Type B pancreatic cell (in vitro differentiated cells): ENCODE measurements at regions not wholly inside any gene's neighbourhood (a gene's known extent, or its start where the extent isn't known, plus 50 kb on each side); places are given as distances from the start of the nearest gene placed in this dataset.
"Not testable (repeated sequence)": the region's sequence is repeated elsewhere in the genome, so short reads cannot be mapped to it uniquely, and the experiment has no call there.

Source experiments
- DNase-seq: peaks from one replicate; pipeline ENCODE4 v3.0.0; 2021; ENCODE audit warnings: mixed read lengths; ENCODE audit not compliant: unreplicated experiment; ENCODE audit errors: extremely low spot score
- H3K27ac Mint-ChIP-seq: 2 replicates; pipeline ENCODE4 v1.8.0; 2021; ENCODE audit warnings: mild to moderate bottlenecking, mixed read lengths
- H3K27me3 Mint-ChIP-seq: 2 replicates; pipeline ENCODE4 v1.8.0; 2021; ENCODE audit warnings: mixed read lengths
- H3K36me3 Mint-ChIP-seq: 2 replicates; pipeline ENCODE4 v1.8.0; 2021; ENCODE audit warnings: mixed read lengths
- H3K4me1 Mint-ChIP-seq: one replicate; pipeline ENCODE4 v1.8.0; 2021; ENCODE audit warnings: mixed read lengths; ENCODE audit not compliant: unreplicated experiment
- H3K4me3 Mint-ChIP-seq: 2 replicates; pipeline ENCODE4 v1.8.0; 2021; ENCODE audit warnings: mild to moderate bottlenecking, mixed read lengths
- H3K9me3 Mint-ChIP-seq: 2 replicates; pipeline ENCODE4 v1.8.0; 2021; ENCODE audit warnings: mixed read lengths
- TF ChIP-seq, protein P1 (sequence below): fragments of 200-600 bp; sonication (generic); conservative IDR thresholded peaks from 2 replicates; pipeline ENCODE4 v1.5.0; 2021; ENCODE audit warnings: antibody characterized with exemption, mild to moderate bottlenecking

DNA sequence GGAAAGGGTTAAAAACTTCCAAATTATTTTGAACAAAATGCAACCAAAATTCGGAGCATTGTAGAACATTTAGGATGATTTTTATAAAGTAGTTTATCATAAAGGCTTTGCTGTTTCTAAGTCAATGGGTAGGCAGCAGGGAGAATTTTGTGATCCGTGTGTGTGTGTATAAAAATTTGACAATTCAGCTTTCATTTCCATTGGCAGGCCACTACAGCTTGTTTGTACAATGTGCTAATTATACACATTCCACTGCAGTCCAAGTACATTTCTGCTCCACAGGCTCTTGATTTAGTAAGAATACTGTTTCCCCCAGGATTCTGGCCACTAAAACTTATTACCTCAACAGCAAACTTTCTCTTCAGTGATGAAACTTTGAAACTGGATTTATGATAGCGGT lies 71.8 kb upstream of the LTBP1 start:
- no peak for DNase-seq
- H3K36me3 Mint-ChIP-seq: no peaks in the 10 kb centered on the region

DNA sequence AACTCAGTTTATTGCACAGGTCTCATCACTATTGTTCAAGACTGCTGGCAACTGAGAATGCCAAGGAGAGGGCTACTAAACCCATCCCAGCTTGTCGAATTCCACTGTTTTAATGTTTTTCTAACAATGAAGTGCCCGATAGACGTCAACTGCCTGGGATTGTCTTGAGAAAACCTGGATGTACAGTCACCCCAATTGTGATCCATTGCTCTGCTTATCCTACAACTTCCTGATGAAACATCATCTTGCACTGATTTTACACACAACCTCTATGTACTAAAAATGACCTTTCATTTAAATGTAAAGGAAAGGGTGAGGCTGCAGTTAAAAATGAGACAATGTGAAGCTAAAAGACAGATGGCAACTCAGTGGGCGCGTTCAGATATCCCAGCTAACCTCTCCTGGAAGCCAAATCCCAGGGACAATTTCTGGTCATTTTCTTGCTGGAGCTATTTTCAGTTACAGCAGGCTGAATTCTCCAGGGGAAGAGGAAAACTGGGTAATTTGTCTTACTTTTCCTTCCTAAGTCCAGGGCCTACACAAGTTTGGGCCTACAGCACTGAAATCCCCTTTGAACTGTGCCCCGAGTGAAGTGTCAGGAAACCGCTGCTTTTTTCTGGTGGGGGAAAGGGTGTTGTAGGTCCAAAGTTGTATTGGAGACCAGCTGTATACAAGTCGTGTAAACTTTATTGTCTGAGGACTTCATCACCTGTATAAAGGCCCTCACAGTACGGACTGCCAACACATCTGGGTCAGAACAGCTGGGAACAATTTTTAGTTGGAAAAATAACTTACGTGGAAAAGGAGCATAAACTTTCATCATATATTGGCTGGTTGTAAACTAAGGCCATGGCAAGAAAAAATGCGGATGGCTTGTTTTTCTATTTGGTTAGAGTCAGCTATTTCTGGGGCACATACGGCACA lies 68.9 kb upstream of the LTBP1 start:
- TF ChIP-seq, protein P1, sequence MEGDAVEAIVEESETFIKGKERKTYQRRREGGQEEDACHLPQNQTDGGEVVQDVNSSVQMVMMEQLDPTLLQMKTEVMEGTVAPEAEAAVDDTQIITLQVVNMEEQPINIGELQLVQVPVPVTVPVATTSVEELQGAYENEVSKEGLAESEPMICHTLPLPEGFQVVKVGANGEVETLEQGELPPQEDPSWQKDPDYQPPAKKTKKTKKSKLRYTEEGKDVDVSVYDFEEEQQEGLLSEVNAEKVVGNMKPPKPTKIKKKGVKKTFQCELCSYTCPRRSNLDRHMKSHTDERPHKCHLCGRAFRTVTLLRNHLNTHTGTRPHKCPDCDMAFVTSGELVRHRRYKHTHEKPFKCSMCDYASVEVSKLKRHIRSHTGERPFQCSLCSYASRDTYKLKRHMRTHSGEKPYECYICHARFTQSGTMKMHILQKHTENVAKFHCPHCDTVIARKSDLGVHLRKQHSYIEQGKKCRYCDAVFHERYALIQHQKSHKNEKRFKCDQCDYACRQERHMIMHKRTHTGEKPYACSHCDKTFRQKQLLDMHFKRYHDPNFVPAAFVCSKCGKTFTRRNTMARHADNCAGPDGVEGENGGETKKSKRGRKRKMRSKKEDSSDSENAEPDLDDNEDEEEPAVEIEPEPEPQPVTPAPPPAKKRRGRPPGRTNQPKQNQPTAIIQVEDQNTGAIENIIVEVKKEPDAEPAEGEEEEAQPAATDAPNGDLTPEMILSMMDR: no peak
- no peaks in the 10 kb centered on the region for H3K27me3 Mint-ChIP-seq
- H3K36me3 Mint-ChIP-seq: no peaks in the 10 kb centered on the region
- H3K4me1 Mint-ChIP-seq: peaks cover 27% of the 10 kb centered on the region
- no peaks in the 10 kb centered on the region for H3K9me3 Mint-ChIP-seq
- no peak overlapping the region for H3K27ac Mint-ChIP-seq
- no peak for DNase-seq
- H3K4me3 Mint-ChIP-seq: peak overlapping the region; percentile 45

More for the DNA sequence above, 71.8 kb upstream of the LTBP1 start:
- TF ChIP-seq, protein P1: no peak
- Mint-ChIP-seq H3K4me1 (peaks cover 27% of the 10 kb centered on the region), H3K27ac (no peak overlapping the region), H3K9me3 (no peaks in the 10 kb centered on the region), H3K4me3 (no peak overlapping the region), H3K27me3 (no peaks in the 10 kb centered on the region)

DNA sequence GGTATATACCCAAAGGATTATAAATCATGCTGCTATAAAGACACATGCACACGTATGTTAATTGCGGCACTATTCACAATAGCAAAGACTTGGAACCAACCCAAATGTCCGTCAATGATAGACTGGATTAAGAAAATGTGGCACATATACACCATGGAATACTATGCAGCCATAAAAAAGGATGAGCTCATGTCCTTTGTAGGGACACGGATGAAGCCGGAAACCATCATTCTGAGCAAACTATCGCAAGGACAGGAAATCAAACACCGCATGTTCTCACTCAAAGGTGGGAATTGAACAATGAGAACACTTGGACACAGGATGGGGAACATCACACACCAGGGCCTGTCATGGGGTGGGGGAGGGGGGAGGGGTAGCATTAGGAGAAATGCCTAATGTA lies 66.8 kb upstream of the LTBP1 start:
- H3K36me3 Mint-ChIP-seq, H3K27ac Mint-ChIP-seq, H3K4me3 Mint-ChIP-seq, H3K9me3 Mint-ChIP-seq, H3K27me3 Mint-ChIP-seq, DNase-seq: not testable (repeated sequence)
- peaks cover 26% of the 10 kb centered on the region for H3K4me1 Mint-ChIP-seq

DNA sequence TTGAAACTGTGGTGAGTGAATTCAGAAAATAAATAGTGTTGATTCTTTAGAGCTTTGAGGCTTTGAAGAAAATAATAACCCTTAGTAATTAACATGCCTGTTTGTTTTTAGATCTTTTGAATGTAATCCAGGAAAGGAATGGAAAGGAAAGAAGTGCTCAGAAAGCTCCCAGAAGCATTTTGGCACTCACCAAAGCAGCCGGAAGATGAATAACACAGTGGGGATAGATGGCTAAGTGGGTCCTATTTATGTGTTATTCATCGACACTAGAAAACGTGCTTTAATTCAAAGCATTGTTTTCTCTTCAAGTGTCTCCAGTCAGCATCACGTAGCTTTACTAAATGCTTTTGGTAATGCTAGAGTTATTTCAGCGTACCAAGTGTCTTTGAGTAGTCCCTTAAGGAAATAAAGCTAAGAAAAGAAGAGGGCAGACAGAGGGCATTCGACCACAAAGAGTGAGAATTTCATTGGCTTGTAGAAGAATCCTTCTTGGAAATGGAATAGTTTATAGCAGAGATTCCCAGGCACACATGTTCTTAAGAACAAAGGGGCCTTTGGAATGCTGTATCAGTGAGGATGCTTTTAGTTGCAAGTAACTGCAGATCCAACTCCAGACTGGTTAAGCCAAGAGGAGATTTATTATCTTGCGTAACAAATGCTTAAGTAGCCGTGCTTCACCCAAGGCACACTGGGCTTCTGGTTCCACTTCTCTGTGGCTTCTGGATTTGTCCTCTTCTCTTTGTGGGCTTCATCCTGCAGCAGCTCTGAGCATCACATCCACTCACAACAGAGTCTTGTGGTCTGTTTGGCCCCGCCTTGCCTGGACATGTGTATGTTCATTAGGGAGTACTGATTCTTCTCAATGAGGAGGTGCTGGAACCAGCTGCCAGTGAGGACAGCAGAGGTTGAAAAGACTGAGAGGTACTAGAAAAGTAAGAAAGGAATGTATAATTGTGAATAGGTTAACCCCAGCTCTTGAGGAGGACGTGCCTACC lies 63.6 kb upstream of the LTBP1 start:
- H3K27me3 Mint-ChIP-seq: no peaks in the 10 kb centered on the region
- H3K36me3 Mint-ChIP-seq: no peaks in the 10 kb centered on the region
- peaks cover 8% of the 10 kb centered on the region for H3K4me1 Mint-ChIP-seq
- no peak overlapping the region for H3K4me3 Mint-ChIP-seq
- TF ChIP-seq, protein P1: no peak
- no peak overlapping the region for H3K27ac Mint-ChIP-seq
- H3K9me3 Mint-ChIP-seq: peaks cover 5% of the 10 kb centered on the region
- DNase-seq: no peak

DNA sequence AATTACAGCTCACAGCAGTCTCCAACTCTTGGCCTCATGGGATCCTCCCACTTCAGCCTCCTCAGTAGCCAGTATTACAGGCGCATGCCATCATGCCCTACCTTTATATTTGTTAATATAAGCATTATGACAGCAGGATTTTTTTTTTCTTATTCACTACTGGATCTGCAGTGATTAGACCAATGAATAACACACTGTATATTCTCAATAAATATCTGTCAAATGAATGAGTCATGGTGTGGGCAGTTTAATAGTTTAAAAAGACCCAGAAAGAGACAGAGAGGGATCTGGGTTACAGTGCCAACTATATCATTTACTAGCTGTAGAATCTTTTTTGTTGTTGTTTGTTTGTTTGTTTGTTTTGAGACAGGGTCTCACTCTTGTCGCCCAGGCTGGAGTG lies 62.4 kb upstream of the LTBP1 start:
- Mint-ChIP-seq H3K4me1 (peaks cover 3% of the 10 kb centered on the region), H3K4me3 (no peak overlapping the region), H3K36me3 (no peaks in the 10 kb centered on the region), H3K9me3 (peaks cover 5% of the 10 kb centered on the region), H3K27ac (no peak overlapping the region), H3K27me3 (no peaks in the 10 kb centered on the region)
- no peak for DNase-seq
- TF ChIP-seq, protein P1: no peak

DNA sequence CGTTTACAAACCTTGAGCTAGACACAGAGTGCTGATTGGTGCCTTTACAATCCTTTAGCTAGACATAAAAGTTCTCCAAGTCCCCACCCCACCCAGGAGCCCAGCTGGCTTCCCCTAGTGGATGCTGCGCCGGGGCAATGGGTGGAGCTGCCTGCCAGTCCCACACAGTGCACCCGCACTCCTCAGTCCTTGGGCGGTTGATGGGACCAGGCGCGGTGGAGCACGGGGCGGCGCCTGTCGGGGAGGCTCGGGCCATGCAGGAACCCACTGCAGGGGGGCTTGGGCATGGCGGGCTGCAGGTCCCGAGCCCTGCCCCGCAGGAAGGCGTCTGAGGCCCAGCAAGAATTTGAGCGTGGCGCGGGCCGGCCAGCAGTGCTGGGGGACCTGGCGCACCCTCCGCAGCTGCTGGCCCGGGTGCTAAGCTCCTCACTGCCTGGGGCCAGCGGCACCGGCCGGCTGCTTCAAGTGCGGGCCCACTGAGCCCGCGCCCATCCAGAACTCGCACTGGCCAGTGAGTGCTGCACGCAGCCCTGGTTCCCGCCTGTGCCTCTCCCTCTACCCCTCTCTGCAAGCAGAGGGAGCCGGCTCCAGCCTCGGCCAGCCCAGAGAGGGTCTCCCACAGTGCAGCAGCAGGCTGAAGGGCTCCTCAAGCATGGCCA lies 60.2 kb upstream of the LTBP1 start:
- not testable (repeated sequence) for H3K4me1 Mint-ChIP-seq, H3K27ac Mint-ChIP-seq, H3K36me3 Mint-ChIP-seq, H3K4me3 Mint-ChIP-seq, DNase-seq, H3K27me3 Mint-ChIP-seq, H3K9me3 Mint-ChIP-seq
